Skin epidermis (tissue), 12 donors: ENCODE measurements at regions not wholly inside any gene's neighbourhood (a gene's known extent, or its start where the extent isn't known, plus 50 kb on each side); places are given as distances from the start of the nearest gene placed in this dataset.
"Not testable (repeated sequence)": the region's sequence is repeated elsewhere in the genome, so short reads cannot be mapped to it uniquely, and the experiment has no call there.

Experiments
- H3K27ac ChIP-seq, 21 experiments: fragments of 200-600 bp; sonication (generic) in 11 of 21; one replicate each; pipeline ENCODE4 v1.5.0; 2020; ENCODE audit warnings: mild to moderate bottlenecking in 3 of 21, inconsistent platforms in 2 of 21, moderate library complexity in 2 of 21
- H3K4me3 ChIP-seq, 7 experiments: fragments of 200-600 bp; sonication (generic) in 2 of 7; one replicate each; pipeline ENCODE4 v1.5.0; 2020; ENCODE audit warnings: inconsistent platforms in 2 of 7, mild to moderate bottlenecking in 2 of 7, moderate library complexity in 1 of 7

DNA sequence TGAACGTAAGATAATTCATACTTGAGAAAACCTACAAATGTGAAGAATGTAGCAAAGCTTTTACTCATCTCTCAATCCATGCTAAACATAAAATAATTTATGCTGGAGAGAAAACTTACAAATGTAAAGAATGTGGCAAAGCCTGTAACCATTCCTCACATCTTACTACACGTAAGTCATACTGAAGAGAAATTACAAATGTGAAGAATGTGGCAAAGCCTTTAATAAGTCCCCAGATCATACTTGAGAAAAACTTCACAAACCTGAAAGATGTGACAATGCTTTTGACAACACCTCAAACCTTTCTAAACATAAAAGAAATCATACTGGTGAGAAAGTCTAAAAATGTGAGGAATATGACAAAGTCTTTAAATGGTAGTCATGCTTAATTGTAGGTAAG is 89.4 kb downstream of the ZNF675 start:
- Histone ChIP-seq H3K4me3 (no peak overlapping the region), H3K27ac (no peak overlapping the region)

DNA sequence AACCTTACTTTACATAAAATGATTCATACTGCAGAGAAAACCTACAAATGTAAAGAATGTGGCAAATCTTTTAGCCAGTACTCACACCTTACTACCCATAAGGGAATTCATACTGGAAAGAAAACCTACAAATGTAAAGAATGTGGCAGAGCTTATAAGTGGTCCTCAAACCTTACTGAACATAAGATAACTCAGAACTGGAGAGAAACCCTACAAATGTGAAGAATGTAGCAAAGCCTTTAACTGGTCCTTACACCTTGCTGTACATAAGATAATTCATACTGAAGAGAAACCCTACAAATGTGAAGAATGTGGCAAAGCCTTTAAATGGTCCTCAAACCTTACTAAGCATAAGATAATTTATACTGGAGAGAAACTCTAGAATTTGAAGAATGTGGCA is 90.1 kb downstream of the ZNF675 start:
- Histone ChIP-seq H3K4me3 (no peak overlapping the region), H3K27ac (no peak overlapping the region)

DNA sequence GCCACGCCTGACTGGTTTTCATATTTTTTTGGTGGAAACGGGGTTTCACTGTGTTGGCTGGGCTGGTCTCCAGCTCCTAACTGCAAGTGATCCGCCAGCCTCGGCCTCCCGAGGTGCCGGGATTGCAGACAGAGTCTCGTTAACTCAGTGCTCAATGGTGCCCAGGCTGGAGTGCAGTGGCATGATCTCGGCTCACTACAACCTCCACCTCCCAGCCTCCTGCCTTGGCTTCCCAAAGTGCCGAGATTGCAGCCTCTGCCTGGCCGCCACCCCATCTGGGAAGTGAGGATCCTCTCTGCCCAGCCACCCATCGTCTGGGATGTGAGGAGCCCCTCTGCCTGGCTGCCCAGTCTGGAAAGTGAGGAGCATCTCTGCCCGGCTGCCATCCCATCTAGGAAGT is 92.7 kb downstream of the ZNF675 start:
- H3K27ac ChIP-seq, H3K4me3 ChIP-seq: not testable (repeated sequence)

DNA sequence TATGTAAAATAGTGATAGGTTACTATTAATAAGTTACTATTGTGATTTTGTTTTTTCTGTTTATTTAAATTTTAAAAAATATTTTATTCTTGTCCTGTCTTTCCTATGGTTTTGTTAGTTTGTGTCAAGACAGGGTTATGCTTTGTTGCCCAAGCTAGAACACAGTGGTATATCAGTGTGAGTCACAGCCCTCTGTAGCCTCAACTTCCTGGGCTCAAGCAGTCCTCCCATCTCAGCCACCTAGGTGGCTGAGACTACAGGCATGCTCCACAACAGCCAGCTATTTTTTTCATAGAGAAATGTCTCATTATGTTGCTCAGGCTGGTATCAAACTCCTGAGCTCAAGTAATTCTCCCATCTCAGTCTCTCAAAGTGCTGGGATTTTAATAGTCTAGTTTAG is 99.5 kb downstream of the ZNF675 start:
- no peak overlapping the region for H3K4me3 ChIP-seq
- no peak overlapping the region for H3K27ac ChIP-seq

DNA sequence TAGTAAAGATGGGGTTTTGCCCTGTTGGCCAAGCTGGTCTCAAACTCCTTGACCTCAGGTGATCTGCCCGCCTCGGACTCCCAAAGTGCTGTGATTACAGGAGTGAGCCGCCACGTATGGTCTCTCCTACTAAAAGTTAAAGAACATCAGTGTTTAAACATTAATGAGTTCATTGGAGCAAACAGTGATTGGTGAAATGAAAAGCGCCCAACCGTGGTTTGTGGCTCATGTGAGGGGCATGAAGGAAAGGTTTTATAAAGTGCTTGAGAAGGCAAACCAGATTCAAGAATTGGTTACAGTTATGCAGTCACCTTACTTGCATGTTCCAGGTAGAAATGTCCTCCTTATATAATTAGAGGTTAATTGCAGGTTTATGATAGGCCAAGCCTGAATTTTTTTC is 109.5 kb downstream of the ZNF675 start:
- H3K27ac ChIP-seq: no peak overlapping the region
- H3K4me3 ChIP-seq: no peak overlapping the region

DNA sequence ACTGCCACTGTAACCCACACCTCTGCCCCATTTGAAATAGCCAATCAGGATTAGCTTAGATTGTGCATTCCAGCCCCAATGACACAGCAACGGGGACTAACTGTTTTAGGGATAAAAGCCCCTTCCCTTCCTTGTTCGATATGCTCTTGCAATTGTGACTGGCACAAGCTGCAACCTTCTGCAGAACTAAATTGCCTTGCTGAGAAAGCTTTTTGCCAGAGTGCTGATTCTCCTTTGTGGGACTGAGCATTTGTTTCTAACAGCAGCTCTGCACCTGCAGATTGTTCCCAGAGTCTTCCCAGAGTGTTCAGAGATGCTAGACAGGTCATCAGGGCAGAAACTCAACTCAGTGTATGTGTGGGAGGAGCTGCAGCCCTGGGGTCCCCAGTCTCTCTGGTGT is 115.8 kb downstream of the ZNF675 start:
- H3K27ac ChIP-seq: no peak overlapping the region
- H3K4me3 ChIP-seq: no peak overlapping the region

DNA sequence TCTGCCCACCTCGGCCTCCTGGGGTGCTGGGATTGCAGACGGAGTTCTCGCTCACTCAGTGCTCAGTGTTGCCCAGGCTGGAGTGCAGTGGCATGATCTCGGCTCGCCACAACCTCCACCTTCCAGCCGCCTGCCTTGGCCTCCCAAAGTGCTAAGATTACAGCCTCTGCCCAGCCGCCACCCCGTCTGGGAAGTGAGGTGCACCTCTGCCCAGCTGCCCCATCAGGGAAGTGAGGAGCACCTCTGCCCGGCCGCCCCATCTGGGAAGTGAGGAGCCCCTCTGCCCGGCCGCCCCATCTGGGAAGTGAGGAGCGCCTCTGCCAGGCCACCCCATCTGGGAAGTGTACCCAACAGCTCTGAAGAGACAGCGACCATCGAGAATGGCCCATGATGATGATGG is 118.9 kb downstream of the ZNF675 start:
- H3K27ac ChIP-seq, H3K4me3 ChIP-seq: not testable (repeated sequence)

DNA sequence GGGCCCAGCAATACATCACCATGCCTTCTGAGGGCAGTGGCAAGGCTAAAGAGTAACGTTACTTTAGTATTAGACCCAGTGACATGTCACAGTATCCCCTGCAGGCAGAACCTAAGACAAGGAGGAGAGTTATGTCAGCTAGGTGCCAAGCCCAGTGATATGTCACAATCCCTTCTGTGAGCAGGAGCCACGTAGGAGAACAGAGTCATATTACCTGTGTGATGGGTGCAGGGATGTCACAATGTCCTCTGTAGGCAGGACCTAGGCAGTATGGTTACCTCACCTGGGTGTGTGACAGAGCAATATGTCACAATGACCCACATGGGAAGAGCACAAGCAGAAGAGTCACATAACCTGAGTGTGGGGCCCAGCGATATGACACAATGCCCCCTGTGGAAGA is 121.8 kb downstream of the ZNF675 start:
- Histone ChIP-seq H3K27ac (peak overlapping the region in 2 of 21 experiments; percentile 43 to 60), H3K4me3 (no peak overlapping the region)

DNA sequence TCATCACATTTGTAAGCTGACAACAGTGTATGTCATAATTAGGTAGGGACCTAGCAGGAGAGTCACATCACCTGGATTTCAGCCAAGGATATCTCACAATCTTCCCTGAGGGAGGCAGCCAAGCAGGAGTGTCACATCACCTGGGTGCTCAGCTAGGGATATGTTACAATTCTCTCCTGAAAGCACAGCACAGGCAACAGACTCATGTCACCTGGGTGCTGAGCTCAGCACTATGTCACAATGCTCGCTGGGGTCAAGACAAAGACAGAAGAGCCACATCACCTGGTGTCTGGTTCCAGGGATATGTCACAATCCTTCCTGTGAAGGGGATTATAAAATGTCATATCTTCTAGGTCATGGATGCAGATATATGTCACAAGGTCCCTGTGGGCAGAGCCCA is 123.7 kb downstream of the ZNF675 start:
- H3K27ac ChIP-seq: peak overlapping the region in 1 of 21 experiments; percentile 59
- no peak overlapping the region for H3K4me3 ChIP-seq

DNA sequence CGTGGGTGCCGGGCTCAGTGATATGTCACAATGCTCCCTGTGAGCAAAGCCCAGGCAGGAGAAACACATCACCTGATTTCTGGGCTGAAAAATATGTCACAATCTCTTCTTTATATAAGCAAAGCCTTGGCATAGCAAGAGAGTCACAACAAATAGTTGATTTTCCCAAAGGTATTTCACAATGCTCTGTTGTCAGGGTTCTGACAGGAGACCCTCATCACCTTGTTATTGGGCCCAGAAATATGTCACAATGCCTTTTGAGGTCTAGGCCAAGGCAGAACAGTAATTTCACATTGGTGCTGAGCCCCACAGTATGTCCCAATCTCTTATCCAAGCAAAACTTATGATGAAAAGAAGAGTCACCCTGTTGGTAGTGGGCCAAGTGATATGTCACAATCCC is 125.7 kb downstream of the ZNF675 start:
- Histone ChIP-seq H3K27ac (peak overlapping the region in 1 of 21 experiments; percentile 42), H3K4me3 (no peak overlapping the region)

DNA sequence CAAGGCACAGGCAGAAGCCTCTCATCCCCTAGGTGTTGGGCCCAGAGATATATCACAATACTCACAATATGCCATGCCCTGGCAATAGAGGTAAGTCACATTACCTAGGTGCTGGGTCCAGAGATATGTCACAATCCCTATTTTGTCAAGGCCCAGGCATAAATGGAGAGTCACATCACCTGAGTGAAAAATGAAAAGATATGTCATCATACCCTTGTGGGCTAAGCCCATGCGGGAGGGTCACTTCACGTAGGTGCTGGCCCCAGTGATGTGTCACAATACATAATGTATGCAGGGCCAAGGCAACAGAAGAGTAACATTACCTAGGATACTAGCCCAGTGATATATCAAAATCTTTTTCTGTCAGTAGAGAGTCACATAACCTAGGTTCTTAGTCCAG is 127.0 kb downstream of the ZNF675 start:
- Histone ChIP-seq H3K27ac (no peak overlapping the region), H3K4me3 (no peak overlapping the region)

DNA sequence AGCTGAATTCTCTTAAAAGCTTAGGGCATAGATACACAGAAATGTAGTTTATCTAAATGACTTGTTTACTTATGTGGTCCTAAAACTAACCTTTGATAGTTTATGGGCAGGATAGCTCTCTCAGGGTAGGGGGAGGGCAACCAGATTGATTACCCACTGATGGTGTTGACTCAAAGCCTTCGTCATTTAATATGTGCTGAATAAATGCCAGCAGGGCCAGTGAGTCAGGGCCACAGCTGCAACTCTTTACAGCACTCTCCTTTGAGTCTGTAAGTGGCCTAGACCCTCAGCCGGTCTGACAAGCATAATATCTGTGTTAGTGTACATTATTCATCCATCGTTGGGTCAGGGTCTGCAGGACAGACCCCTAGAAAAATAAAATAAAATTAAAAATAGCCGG is 128.5 kb downstream of the ZNF675 start:
- Histone ChIP-seq H3K27ac (no peak overlapping the region), H3K4me3 (no peak overlapping the region)

DNA sequence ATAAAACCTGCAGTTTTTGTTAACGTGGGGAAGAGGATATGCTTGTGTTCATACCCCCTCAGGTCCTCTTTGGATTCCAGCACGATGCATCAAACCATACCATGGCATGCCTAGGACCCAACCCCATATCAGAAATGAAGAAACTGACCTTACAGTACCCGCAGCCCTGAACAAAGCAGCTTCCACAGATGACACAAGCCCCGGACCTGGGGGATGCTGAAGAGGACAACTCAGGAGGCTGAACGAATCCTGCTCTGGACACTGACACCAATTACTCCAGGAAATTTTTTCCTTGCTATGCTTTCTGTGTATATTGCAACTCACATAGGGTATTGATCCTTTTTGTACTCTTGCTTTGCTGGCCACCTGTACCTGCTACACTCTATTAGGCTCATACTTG is 129.6 kb downstream of the ZNF675 start:
- Histone ChIP-seq H3K4me3 (no peak overlapping the region), H3K27ac (no peak overlapping the region)

DNA sequence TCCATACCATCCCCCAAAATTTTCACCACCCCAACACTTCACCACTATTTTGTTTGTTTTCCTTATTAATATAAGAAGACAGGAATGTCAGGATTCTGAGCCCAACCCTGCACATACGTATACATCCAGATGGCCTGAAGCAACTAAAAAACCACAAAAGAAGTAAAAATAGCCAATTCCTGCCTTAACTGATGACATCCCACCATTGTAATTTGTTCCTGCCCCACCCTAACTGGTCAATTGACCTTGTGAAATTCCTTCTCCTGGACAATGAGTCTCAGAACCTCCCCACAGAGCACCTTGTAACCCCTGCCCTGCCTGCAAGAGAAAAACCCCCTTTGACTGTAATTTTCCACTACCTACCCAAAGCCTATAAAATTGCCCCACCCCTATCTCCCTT is 132.5 kb downstream of the ZNF675 start:
- Histone ChIP-seq H3K27ac (no peak overlapping the region), H3K4me3 (no peak overlapping the region)

DNA sequence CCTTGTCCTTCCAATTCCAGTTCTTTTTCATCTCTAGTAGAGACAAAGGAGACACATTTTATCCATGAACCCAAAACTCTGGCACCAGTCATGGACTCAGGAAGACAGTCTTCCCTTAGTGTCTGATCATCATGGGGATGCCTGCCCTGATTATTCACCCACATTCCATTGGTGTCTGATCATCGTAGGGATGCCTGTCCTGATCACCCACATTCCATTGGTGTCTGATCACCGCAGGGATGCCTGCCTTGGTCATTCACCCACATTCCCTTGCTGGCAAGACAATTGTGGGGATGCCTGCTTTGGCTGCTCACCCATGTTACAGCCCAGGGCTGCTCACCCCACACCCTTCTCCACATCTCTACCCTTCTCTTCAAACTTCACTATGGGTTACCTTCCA is 136.9 kb downstream of the ZNF675 start:
- not testable (repeated sequence) for H3K4me3 ChIP-seq
- H3K27ac ChIP-seq: peak overlapping the region in 2 of 21 experiments; percentile 26 to 65

DNA sequence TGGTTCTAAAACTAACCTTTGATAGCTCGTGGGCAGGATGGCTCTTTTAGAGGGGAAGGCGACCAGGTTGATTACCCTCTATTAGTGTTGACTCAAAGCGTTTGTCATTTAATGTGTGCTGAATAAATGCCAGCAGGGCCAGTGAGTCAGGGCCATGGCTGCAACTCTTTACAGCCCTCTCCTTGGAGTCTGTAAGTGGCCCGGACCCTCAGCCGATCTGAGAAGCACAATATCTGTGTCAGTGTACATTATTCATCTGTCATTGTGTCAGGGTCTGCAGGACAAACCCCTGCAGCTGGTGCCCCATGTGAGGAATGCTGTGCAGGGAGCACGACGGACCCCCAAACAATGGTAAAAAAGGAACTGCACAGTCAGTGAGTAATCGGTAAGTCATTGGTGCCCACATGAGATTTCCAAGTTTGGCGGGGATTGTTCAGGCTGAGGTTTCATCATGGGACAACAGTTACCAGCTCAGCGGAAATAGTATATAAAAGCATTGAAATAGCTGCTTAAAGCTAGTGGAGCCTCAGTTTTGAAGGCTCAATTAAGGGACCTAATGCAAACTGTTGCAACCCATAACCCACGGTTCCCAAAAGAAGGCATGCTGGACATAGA is 139.1 kb downstream of the ZNF675 start:
- Histone ChIP-seq H3K27ac (no peak overlapping the region), H3K4me3 (no peak overlapping the region)

DNA sequence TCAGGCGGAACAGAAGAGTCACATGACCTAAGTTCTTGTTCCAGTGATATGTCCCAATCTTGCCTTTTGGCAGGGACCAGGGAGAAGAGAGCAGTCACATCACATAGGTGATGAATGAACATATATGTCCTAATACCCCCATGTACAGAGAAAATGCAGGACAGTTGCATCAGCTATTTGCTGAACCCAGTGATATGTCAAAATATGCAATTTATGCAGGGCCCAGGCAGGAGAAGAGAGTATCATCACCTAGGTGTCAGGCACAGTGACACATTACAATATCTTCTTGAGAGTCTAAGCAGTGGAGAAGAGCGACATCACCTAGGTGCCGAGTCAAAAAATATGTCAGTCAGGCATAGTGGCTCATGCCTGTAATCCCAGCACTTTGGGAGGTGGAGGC is 139.9 kb downstream of the ZNF675 start:
- no peak overlapping the region for H3K4me3 ChIP-seq

DNA sequence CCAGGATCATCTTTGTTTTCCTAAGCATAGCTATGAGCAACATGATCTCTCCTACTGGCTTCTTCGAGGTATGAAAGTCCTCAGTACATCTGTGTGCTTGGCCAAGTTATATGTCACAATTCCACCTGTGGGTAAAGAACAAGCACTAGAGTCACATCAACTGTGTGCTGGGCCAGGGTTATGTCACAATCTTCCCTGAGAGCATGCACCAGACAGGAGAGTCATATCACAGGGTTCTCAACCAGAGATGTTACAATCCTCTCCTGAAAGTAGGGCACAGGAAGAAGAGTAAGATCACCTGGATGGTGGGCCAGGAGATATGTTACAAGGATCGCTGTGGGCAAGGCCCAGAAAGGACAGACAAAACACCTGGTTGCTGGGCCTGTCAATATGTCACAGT is 143.7 kb downstream of the ZNF675 start:
- H3K27ac ChIP-seq: no peak overlapping the region
- no peak overlapping the region for H3K4me3 ChIP-seq

More for the DNA sequence above, 139.9 kb downstream of the ZNF675 start:
- no peak overlapping the region for H3K27ac ChIP-seq

DNA sequence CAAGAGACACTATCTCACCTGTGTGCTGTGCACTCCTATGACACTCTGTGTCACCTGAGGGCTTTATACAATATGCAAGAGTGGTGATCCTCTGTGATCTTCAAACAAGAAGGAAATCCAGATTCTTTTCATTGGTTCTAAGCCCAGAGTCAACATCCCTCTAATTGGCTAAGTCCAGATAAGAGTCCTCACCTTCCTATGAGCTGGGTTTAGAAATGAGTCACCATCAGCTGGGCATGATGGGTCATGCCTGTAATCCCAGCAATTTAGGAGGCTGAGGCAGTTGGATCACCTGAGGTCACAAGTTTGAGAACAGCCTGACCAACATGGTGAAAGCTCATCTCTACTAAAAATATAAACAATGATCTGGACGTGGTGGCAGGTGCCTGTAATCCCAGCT is 144.4 kb downstream of the ZNF675 start:
- peak overlapping the region in 1 of 21 experiments; percentile 31 for H3K27ac ChIP-seq

DNA sequence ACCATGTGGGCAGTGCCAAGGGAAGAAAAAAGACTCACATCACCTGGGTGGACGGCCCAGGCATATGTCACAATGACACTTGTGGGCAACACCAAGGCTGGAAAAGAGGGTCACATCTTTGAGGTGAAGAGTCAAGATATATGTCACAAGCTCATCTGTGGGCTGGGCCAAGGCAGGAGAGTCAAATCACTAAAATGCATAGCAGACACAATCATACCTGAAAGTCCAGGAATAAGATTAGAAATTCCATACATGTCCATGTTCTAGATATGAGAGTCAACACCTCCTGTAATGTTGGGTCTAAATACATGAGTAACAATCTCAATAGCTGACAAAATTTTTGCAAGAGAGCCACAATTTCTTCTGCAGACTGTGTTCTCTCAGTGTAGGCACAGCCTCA is 145.0 kb downstream of the ZNF675 start:
- peak overlapping the region in 1 of 21 experiments; percentile 9 for H3K27ac ChIP-seq
- H3K4me3 ChIP-seq: no peak overlapping the region

More for the DNA sequence above, 144.4 kb downstream of the ZNF675 start:
- no peak overlapping the region for H3K4me3 ChIP-seq

DNA sequence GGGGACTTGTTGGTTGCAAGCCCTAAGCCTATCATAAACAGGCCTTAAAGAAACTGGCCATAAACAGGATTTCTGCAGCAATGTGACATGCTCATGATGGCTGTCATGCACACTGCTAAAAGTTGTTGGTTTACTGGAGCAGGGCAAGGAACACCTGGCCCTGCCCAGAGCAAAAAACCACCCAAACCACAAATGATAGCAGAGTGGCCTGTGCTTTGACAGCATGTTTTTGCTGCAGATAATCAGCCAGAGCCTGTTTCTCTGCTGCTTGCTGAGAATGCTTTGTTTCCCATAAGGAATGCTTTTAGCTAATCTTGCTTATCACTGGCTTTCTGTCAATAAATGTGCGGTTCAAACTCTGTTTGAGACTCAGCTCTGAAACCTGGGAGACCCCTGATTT is 144.9 kb upstream of the ZNF91 start:
- H3K27ac ChIP-seq: peak overlapping the region in 3 of 21 experiments; percentile 3 to 50 (median 33)

DNA sequence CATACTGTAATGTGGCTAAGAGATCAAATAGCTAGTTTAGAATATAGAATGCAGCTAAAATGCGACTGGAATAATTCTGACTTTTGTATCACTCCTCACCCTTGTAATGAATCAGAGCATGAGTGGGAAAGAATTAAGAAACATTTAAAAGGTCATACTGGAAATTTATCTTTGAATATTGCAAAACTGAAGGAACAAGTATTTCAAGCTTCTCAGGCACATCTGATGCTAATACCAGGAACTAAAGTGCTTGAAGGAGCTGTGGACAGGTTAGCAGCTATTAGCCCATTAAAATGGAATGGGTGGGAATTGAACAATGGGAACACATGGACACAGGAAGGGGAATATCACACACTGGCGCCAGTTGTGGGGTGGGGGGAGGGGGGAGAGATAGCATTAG is 144.2 kb upstream of the ZNF91 start:
- peak overlapping the region in 4 of 21 experiments; percentile 18 to 64 (median 34) for H3K27ac ChIP-seq
- H3K4me3 ChIP-seq: no peak overlapping the region

More for the DNA sequence above, 144.9 kb upstream of the ZNF91 start:
- H3K4me3 ChIP-seq: not testable (repeated sequence)
